PFSK-1 (cell line): ENCODE measurements at regions not wholly inside any gene's neighbourhood (a gene's known extent, or its start where the extent isn't known, plus 50 kb on each side); places are given as distances from the start of the nearest gene placed in this dataset.

Source experiments
- POLR2AphosphoS5 ChIP-seq: IDR thresholded peaks from 2 replicates; pipeline ENCODE4 v1.6.1; 2012; ENCODE audit warnings: low read depth, mild to moderate bottlenecking, control low read depth, low read length, moderate library complexity
- REST ChIP-seq, 2 experiments: IDR thresholded peaks; 2 replicates each; pipeline versions ENCODE4 v1.6.1 to v1.8.0; 2011 to 2012; ENCODE audit warnings: low read depth in 2 of 2, low read length in 2 of 2, control low read depth in 1 of 2, inconsistent platforms in 1 of 2, mild to moderate bottlenecking in 1 of 2, moderate library complexity in 1 of 2; ENCODE audit not compliant: insufficient read depth in 1 of 2
- SIN3A ChIP-seq: IDR thresholded peaks from 2 replicates; pipeline ENCODE4 v1.6.1; 2012; ENCODE audit warnings: mild to moderate bottlenecking, low read length, moderate library complexity, borderline replicate concordance; ENCODE audit not compliant: insufficient read depth
- TAF1 ChIP-seq: IDR thresholded peaks from 2 replicates; pipeline ENCODE4 v1.6.1; 2012; ENCODE audit warnings: low read length, control low read depth, borderline replicate concordance; ENCODE audit not compliant: insufficient read depth

GRCh38 chr4:98746936-98747335 is 88.5 kb upstream of the TSPAN5 start:
- TF ChIP-seq TAF1: no peak
- no peak for TF ChIP-seq SIN3A
- no peak for TF ChIP-seq POLR2AphosphoS5
- TF ChIP-seq REST (IDR thresholded peaks at IDR 0.05; ENCODE audit: insufficient read depth in 1 of 2, low read depth in 2 of 2, low read length in 2 of 2): no peak
